OCI-LY3 (cell line): ENCODE measurements at regions not wholly inside any gene's neighbourhood (a gene's known extent, or its start where the extent isn't known, plus 50 kb on each side); places are given as distances from the start of the nearest gene placed in this dataset.

ENCODE experiments used
- H2AFZ ChIP-seq: fragments of 200-600, 300-600 bp; shearing (Covaris generic); 2 replicates; pipeline ENCODE4 v1.6.0; 2014; ENCODE audit warnings: antibody characterized with exemption, low read depth, low read length
- H3K27ac ChIP-seq: fragments of 200-600, 300-600 bp; sonication (generic); 2 replicates; pipeline ENCODE4 v1.5.1; 2014; ENCODE audit warnings: mild to moderate bottlenecking, low read length, moderate library complexity, mixed read lengths
- H3K27me3 ChIP-seq: fragments of 200-600, 300-600 bp; sonication (generic); 2 replicates; pipeline ENCODE4 v1.6.1; 2014; ENCODE audit warnings: low read depth, low read length, mixed read lengths
- H3K36me3 ChIP-seq: fragments of 200-600, 300-600 bp; sonication (generic); replicated peaks from 2 replicates; pipeline ENCODE3; 2014; ENCODE audit warnings: low read depth, low read length, mixed read lengths
- H3K4me1 ChIP-seq: fragments of 300-600, 200-600 bp; sonication (generic); 2 replicates; pipeline ENCODE4 v1.6.1; 2014; ENCODE audit warnings: low read length, mixed read lengths
- H3K4me2 ChIP-seq: fragments of 200-600, 300-600 bp; sonication (generic); 2 replicates; pipeline ENCODE4 v1.6.1; 2014; ENCODE audit warnings: low read length, mixed read lengths
- H3K4me3 ChIP-seq: fragments of 300-600, 200-600 bp; sonication (generic); 2 replicates; pipeline ENCODE4 v1.5.1; 2014; ENCODE audit warnings: antibody characterized with exemption, mild to moderate bottlenecking, low read length, moderate library complexity
- H3K79me2 ChIP-seq: fragments of 300-600, 200-600 bp; shearing (Covaris generic); 2 replicates; pipeline ENCODE4 v1.6.1; 2014; ENCODE audit warnings: mild to moderate bottlenecking, low read length, mixed read lengths
- H3K9ac ChIP-seq: fragments of 300-600, 200-600 bp; shearing (Covaris generic); 2 replicates; pipeline ENCODE4 v1.6.0; 2014; ENCODE audit warnings: mild to moderate bottlenecking, low read length, moderate library complexity
- H3K9me3 ChIP-seq: fragments of 200-600, 300-600 bp; shearing (Covaris generic); 2 replicates; pipeline ENCODE4 v1.6.1; 2014; ENCODE audit warnings: low read length, mixed read lengths; ENCODE audit not compliant: insufficient read depth
- H4K20me1 ChIP-seq: fragments of 200-600, 300-600 bp; sonication (generic); 2 replicates; pipeline ENCODE4 v1.6.1; 2016; ENCODE audit warnings: low read length, mixed read lengths; ENCODE audit not compliant: insufficient read depth
- CTCF ChIP-seq: fragments of 200-600, 300-600 bp; sonication (generic); IDR thresholded peaks from 2 replicates; pipeline ENCODE4 v1.5.1; 2014; ENCODE audit warnings: antibody characterized with exemption, low read length, low read depth
- EZH2phosphoT487 ChIP-seq: fragments of 200-600 bp; shearing (Covaris generic); IDR thresholded peaks from 2 replicates; pipeline ENCODE4 v1.6.1; 2018; ENCODE audit warnings: antibody characterized with exemption, mixed run types, low read depth

DNA sequence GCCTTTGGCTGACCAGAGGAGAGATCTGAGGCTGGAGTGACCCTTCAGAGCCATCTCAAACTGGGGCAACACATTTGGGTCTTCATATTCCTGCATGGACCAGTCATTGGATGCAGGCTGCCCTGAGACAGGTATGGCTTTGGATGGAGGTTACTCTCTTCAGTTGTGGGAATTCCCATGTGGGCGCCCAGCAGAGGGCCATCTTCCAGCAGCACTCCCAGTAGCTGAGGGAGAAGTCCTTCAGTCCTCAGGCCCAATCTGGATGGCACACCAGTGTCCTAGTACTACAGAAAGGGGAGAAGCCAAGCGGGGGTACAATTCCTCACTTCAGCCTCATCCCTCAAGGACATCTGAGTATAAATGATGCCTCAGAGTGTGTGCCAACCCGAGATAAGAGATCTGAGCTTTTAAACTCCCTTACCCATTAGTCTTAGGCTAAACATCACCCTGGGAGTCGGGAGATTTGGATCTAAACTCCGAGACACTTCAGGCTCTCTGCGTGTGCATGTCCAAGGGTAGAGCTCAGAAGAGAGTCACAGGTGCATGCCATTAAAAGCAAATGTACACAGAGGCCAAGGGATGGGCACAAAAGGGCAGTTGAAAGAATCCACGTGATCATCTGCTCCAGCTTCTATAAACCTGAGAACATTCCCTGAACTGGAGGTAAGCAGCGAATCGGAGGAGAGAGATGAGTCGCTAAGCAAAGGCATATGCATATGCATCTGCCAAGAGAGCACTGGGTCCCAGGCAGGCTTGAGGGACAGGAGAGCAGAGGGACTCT is 204.6 kb downstream of the CD83 start:
- no peak overlapping the region for H3K27ac ChIP-seq
- H3K4me1 ChIP-seq = peaks cover 61% of the 10 kb centered on the region
- no peaks in the 10 kb centered on the region for H4K20me1 ChIP-seq
- no peaks in the 10 kb centered on the region for H3K9me3 ChIP-seq
- H2AFZ ChIP-seq = no peak overlapping the region
- H3K27me3 ChIP-seq = no peaks in the 10 kb centered on the region
- no peak for TF ChIP-seq CTCF
- TF ChIP-seq EZH2phosphoT487 = no peak
- no peaks in the 10 kb centered on the region for H3K79me2 ChIP-seq
- H3K36me3 ChIP-seq = peaks cover 3% of the 10 kb centered on the region
- no peak overlapping the region for H3K9ac ChIP-seq
- H3K4me3 ChIP-seq = no peak overlapping the region
- H3K4me2 ChIP-seq = no peak overlapping the region

DNA sequence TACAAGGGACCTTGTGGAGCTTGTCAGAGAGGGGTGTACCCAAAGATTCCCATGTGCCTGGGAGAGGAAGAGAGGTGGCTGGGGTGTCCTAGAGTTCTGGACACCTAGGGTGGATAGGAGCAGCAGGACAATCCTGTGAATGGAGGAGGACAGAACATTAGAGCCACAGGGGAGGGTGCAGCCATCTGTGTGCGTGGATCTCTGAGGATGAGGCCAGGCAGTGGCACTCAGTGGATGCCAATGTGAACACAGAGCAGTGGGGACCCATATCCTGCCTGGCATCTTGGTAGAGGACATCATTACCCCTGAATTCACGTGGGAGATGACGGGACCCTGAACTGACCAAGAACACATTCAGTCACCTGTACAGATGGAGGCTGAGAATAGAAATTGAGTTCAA is 205.3 kb downstream of the CD83 start:
- TF ChIP-seq CTCF (no peak), EZH2phosphoT487 (no peak)
- H3K9me3 ChIP-seq = no peaks in the 10 kb centered on the region
- peak overlapping the region; percentile 86; the same call in 1 of the 2 replicates for H3K27ac ChIP-seq
- H3K4me1 ChIP-seq = peaks cover 55% of the 10 kb centered on the region
- H3K27me3 ChIP-seq = no peaks in the 10 kb centered on the region
- no peak overlapping the region; the same call in 1 of the 2 replicates for H3K9ac ChIP-seq
- H3K4me2 ChIP-seq = peak overlapping the region; percentile 81
- H4K20me1 ChIP-seq = no peaks in the 10 kb centered on the region
- H3K79me2 ChIP-seq = no peaks in the 10 kb centered on the region
- H3K36me3 ChIP-seq = peaks cover 3% of the 10 kb centered on the region
- no peak overlapping the region for H2AFZ ChIP-seq
- no peak overlapping the region; the same call in 1 of the 2 replicates for H3K4me3 ChIP-seq

- no peak overlapping the region for H3K4me3 ChIP-seq
- peak overlapping the region; percentile 18; the same call in 1 of the 2 replicates for H3K4me2 ChIP-seq
- no peaks in the 10 kb centered on the region for H3K9me3 ChIP-seq
- H3K9ac ChIP-seq = no peak overlapping the region
- H3K27ac ChIP-seq = no peak overlapping the region
- no peak for TF ChIP-seq CTCF
- TF ChIP-seq EZH2phosphoT487 = no peak
- H4K20me1 ChIP-seq = no peaks in the 10 kb centered on the region
- H3K79me2 ChIP-seq = no peaks in the 10 kb centered on the region
- no peak overlapping the region for H2AFZ ChIP-seq
- peaks cover 42% of the 10 kb centered on the region for H3K4me1 ChIP-seq
- no peaks in the 10 kb centered on the region for H3K27me3 ChIP-seq
- peaks cover 3% of the 10 kb centered on the region for H3K36me3 ChIP-seq
Observed at GRCh38 chr6:14326774-14327173, 209.2 kb downstream of the CD83 start.

GRCh38 chr6:14328163-14328562 is 210.6 kb downstream of the CD83 start:
- no peaks in the 10 kb centered on the region for H3K9me3 ChIP-seq
- peaks cover 3% of the 10 kb centered on the region for H3K36me3 ChIP-seq
- no peak for TF ChIP-seq EZH2phosphoT487

More at GRCh38 chr6:14328163-14328562, 210.6 kb downstream of the CD83 start:
- no peak overlapping the region for H3K9ac ChIP-seq
- H4K20me1 ChIP-seq = no peaks in the 10 kb centered on the region
- H3K4me3 ChIP-seq = no peak overlapping the region
- H3K27me3 ChIP-seq = no peaks in the 10 kb centered on the region
- H3K4me1 ChIP-seq = peaks cover 32% of the 10 kb centered on the region
- no peak overlapping the region for H3K4me2 ChIP-seq
- H2AFZ ChIP-seq = no peak overlapping the region
- no peaks in the 10 kb centered on the region for H3K79me2 ChIP-seq
- no peak overlapping the region for H3K27ac ChIP-seq
